ENCODE measurements at regions not wholly inside any gene's neighbourhood (a gene's known extent, or its start where the extent isn't known, plus 50 kb on each side); places are given as distances from the start of the nearest gene placed in this dataset.
"Not testable (repeated sequence)": the region's sequence is repeated elsewhere in the genome, so short reads cannot be mapped to it uniquely, and the experiment has no call there.

DNA sequence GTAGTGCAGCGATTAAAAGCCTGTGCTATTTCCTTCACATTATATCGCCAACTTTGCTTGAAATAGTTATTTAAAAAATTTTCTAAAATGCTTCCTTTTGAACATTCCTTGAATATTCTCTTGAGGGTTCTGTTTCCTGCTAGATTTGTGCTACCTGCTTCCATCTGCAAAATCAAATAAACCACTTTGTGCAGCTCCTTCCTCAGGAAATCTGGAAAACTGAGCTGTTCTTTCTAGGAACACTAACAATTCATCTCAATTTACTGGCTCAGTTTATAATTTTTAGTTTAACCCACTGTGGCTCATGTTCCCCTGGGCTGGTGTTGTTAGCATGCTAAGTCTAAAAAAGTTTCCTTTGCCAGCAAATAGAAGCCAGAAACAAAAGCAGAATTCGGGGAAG, 88.1 kb upstream of the LCORL start:
- H3K27me3 ChIP-seq (ENCODE audit: insufficient read depth, low read length): peaks cover 38% of the 10 kb centered on the region
- no peak overlapping the region for H3K4me3 ChIP-seq (ENCODE audit: low read depth, low read length)

DNA sequence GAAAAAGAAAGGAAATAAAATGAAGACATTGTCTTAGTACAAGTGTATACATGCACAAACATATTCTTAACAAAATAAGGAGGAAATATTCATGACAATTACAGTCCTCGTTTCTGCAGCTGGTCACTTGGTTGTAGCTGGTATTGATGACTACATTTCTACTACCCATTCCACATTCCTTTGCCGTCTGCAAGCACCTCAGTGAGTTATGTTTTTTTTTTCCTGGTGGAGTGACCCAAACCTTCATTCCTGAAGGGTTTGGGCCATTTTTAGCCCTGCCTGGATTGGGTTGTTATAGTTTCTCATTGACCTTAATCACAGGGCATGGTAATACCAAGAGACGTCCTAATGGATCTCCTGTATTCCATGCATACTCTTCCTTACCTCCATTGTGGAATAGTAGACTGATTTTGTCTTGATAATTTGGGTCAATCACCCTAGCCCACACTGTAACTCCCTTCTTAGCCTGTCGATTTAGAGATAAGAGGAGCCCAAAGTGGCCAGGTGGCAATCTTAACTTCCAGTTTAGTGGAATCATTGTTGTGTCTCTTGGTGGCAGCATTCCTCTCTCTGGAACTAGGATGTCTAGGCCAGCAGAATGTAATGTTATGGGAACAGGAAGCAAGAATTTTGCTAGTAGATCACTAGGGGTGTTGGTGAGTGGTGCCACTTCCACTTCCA, 86.4 kb upstream of the LCORL start:
- H3K4me1 ChIP-seq (ENCODE audit: control insufficient read depth, insufficient read depth, low read length, unreplicated experiment); H3K27ac ChIP-seq (ENCODE audit: low read depth, low read length); H2AFZ ChIP-seq (ENCODE audit: low read length, unreplicated experiment); H3K4me3 ChIP-seq (ENCODE audit: low read depth, low read length); H3K36me3 ChIP-seq (ENCODE audit: insufficient read depth, low read length); H3K79me2 ChIP-seq (ENCODE audit: control insufficient read depth, insufficient read depth, low read length, unreplicated experiment): not testable (repeated sequence)
- peaks cover 35% of the 10 kb centered on the region; the same call in 1 of the 2 replicates for H3K27me3 ChIP-seq (ENCODE audit: insufficient read depth, low read length)

More for the DNA sequence above, 88.1 kb upstream of the LCORL start:
- Histone ChIP-seq H3K79me2 (ENCODE audit: control insufficient read depth, insufficient read depth, low read length, unreplicated experiment) (no peaks in the 10 kb centered on the region), H3K4me1 (ENCODE audit: control insufficient read depth, insufficient read depth, low read length, unreplicated experiment) (no peaks in the 10 kb centered on the region), H3K36me3 (ENCODE audit: insufficient read depth, low read length) (no peaks in the 10 kb centered on the region), H3K27ac (ENCODE audit: low read depth, low read length) (no peak overlapping the region), H2AFZ (ENCODE audit: low read length, unreplicated experiment) (no peak overlapping the region)

DNA sequence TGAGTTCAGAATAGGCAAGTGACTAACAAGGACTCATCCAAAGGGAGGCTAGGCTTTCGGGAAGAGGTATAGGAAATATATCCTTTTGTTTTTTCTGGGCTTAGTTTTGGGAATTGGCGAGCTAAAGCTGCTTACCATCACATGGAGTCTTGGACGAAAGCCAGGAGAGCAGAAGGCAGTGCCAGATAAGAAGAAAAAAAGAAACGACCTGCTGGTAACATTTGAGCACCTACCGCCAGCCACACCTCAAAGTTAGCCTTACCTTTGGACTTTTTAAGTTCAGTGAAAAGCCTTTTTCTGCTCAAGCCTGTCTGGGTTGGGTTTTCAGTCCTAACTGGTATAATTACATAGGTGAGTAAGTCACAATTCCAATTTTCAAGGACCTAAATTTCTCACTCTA, 85.1 kb upstream of the LCORL start:
- H3K27ac ChIP-seq (ENCODE audit: low read depth, low read length): no peak overlapping the region
- H3K4me1 ChIP-seq (ENCODE audit: control insufficient read depth, insufficient read depth, low read length, unreplicated experiment): no peaks in the 10 kb centered on the region
- H3K27me3 ChIP-seq (ENCODE audit: insufficient read depth, low read length): peaks cover 26% of the 10 kb centered on the region; the same call in 1 of the 2 replicates
- H3K4me3 ChIP-seq (ENCODE audit: low read depth, low read length): no peak overlapping the region
- no peak overlapping the region for H2AFZ ChIP-seq (ENCODE audit: low read length, unreplicated experiment)
- no peaks in the 10 kb centered on the region for H3K36me3 ChIP-seq (ENCODE audit: insufficient read depth, low read length)
- no peaks in the 10 kb centered on the region for H3K79me2 ChIP-seq (ENCODE audit: control insufficient read depth, insufficient read depth, low read length, unreplicated experiment)

DNA sequence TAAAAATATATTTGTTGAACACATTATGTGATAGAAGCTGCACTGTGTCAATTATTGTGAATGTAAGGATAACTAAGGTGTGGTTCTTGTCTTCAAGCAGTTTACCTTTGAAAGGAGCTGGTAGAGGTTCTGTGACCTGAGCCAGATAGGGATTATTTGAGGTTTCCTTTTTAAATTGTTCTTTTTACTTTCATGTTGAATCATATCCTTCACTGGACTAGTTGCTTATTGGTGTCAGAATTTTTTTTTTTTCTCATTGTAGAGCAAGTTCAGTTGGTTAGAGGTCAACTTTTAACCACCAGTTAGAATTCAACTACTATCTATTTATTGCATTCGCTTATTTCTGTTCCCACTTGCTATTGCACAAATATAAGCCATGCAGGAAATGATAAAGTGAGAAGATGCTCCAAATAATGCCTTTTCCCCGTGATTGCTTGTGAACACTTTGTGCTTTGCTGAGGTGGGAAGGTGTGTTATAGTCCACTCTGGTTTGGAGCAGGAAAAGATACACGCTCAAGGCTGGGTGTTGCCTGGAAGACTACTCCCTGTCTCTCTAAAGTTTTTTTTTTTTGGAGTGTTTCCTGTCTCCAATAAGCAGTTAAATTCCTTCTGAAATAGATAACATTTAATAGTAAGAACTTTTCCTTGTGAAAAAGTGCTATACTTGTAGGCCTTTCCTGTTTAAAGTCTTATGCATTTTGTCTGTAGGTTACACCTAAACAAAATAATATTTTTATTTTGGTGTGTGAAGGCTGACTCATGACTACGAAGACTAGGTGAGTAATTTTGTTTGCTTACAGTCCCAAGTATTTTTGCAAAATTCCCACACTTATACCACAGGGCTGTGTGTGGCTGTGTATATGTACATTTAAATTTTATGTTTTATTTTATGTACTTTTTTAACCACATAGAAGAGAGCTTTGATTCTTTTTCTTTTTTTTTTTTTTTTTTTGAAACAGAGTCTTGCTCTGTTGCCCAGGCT, 83.8 kb upstream of the LCORL start:
- Histone ChIP-seq H2AFZ (ENCODE audit: low read length, unreplicated experiment) (no peak overlapping the region), H3K79me2 (ENCODE audit: control insufficient read depth, insufficient read depth, low read length, unreplicated experiment) (no peaks in the 10 kb centered on the region), H3K36me3 (ENCODE audit: insufficient read depth, low read length) (no peaks in the 10 kb centered on the region), H3K4me1 (ENCODE audit: control insufficient read depth, insufficient read depth, low read length, unreplicated experiment) (no peaks in the 10 kb centered on the region), H3K27me3 (ENCODE audit: insufficient read depth, low read length) (peaks cover 23% of the 10 kb centered on the region), H3K27ac (ENCODE audit: low read depth, low read length) (no peak overlapping the region), H3K4me3 (ENCODE audit: low read depth, low read length) (no peak overlapping the region)

DNA sequence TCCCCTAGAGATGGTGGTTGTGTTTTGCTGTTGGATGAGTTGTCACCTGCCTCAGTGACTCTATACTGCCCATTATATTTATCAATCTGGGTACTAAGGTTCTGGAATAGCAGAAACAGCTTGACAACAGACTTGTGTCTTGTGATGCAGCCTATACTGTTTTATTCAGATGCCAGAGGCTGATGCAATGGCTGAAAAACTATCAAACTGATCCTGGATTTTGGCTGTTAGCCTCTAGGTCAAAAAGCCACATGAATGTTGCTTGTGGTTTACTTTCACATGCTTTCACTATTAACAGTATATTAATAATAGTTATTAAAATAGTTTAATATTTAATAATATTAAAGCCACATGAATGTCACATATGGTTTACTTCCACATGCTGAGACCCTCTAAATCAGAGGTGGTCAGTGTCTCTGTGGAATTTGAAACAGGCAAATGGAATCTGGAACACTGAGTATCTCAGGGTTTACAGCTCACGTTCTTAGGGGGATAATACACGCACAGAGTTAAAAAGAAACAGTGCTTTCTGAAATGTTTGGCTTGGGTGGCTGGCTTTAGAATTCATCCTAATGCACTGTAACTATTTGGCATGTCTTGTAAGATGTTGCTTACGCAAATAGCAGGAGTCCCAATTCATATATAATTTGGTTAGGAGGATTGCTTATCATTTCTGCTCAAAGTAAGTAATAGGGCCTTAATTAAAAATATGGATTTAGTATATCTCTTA, 82.5 kb upstream of the LCORL start:
- H3K79me2 ChIP-seq (ENCODE audit: control insufficient read depth, insufficient read depth, low read length, unreplicated experiment): no peaks in the 10 kb centered on the region
- no peak overlapping the region for H3K4me3 ChIP-seq (ENCODE audit: low read depth, low read length)
- H2AFZ ChIP-seq (ENCODE audit: low read length, unreplicated experiment): no peak overlapping the region
- no peak overlapping the region for H3K27ac ChIP-seq (ENCODE audit: low read depth, low read length)
- H3K36me3 ChIP-seq (ENCODE audit: insufficient read depth, low read length): no peaks in the 10 kb centered on the region
- peaks cover 20% of the 10 kb centered on the region for H3K27me3 ChIP-seq (ENCODE audit: insufficient read depth, low read length)
- H3K4me1 ChIP-seq (ENCODE audit: control insufficient read depth, insufficient read depth, low read length, unreplicated experiment): no peaks in the 10 kb centered on the region

DNA sequence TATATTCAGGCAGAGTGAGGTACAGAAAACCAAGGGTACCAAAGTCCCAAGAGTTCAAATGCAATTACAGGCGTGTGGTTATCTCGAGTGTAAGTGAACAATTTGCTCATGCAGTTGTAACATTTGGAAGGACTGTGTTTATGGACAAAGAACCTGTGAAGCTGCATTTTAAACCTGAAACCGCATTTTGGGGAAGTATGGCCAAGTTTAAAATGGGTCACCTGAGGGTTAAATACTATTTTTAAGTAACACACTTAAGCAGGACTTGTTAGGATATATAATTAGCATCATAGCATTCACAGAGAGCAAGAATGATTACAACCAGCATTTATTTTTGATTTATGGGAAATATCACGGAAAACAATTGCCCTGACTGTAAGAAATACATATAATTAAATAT, 79.1 kb upstream of the LCORL start:
- H3K79me2 ChIP-seq (ENCODE audit: control insufficient read depth, insufficient read depth, low read length, unreplicated experiment): no peaks in the 10 kb centered on the region
- no peaks in the 10 kb centered on the region for H3K4me1 ChIP-seq (ENCODE audit: control insufficient read depth, insufficient read depth, low read length, unreplicated experiment)
- H3K4me3 ChIP-seq (ENCODE audit: low read depth, low read length): no peak overlapping the region
- no peak overlapping the region for H3K27ac ChIP-seq (ENCODE audit: low read depth, low read length)
- no peaks in the 10 kb centered on the region for H3K36me3 ChIP-seq (ENCODE audit: insufficient read depth, low read length)
- no peak overlapping the region for H2AFZ ChIP-seq (ENCODE audit: low read length, unreplicated experiment)
- peaks cover 15% of the 10 kb centered on the region; the same call in 1 of the 2 replicates for H3K27me3 ChIP-seq (ENCODE audit: insufficient read depth, low read length)

DNA sequence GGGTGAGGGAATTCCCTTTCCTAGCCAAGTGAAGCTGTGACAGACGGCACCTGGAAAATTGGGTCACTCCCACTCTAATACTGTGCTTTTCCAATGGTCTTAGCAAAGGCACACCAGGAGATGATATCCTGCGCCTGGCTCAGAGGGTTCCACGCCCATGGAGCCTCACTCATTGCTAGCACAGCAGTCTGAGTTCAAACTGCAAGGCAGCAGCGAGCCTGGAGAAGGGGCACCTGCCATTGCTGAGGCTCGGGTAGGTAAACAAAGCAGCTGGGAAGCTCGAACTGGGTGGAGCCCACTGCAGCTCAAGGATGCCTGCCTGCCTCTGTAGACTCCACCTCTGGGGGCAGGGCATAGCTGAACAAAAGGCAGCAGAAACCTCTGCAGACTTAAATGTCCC, 68.9 kb upstream of the LCORL start:
- H2AFZ ChIP-seq (ENCODE audit: low read length, unreplicated experiment); H3K36me3 ChIP-seq (ENCODE audit: insufficient read depth, low read length); H3K27ac ChIP-seq (ENCODE audit: low read depth, low read length); H3K4me3 ChIP-seq (ENCODE audit: low read depth, low read length); H3K79me2 ChIP-seq (ENCODE audit: control insufficient read depth, insufficient read depth, low read length, unreplicated experiment); H3K4me1 ChIP-seq (ENCODE audit: control insufficient read depth, insufficient read depth, low read length, unreplicated experiment); H3K27me3 ChIP-seq (ENCODE audit: insufficient read depth, low read length): not testable (repeated sequence)

DNA sequence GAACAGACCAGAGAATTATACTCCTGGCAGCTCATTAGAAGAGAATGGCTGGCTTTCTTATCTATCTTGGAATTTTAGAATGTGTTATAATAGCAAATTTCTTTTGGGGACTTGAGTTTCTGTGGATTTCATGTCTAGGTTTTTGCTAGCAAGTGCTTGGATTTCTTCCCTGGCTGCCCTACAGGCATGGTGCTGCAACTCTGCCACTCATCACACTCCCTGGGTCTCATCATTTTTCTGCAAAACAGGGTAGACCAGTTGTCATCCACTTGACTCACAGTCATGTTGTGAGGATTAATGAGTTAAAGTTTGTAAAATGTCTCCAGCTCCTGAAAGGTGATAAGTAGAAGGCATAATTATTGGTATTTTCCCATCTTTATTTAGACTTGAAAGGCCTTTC, 60.7 kb upstream of the LCORL start:
- Histone ChIP-seq H3K27ac (ENCODE audit: low read depth, low read length) (no peak overlapping the region), H3K4me3 (ENCODE audit: low read depth, low read length) (no peak overlapping the region), H3K79me2 (ENCODE audit: control insufficient read depth, insufficient read depth, low read length, unreplicated experiment) (no peaks in the 10 kb centered on the region), H3K27me3 (ENCODE audit: insufficient read depth, low read length) (peaks cover 31% of the 10 kb centered on the region), H2AFZ (ENCODE audit: low read length, unreplicated experiment) (no peak overlapping the region), H3K4me1 (ENCODE audit: control insufficient read depth, insufficient read depth, low read length, unreplicated experiment) (no peaks in the 10 kb centered on the region), H3K36me3 (ENCODE audit: insufficient read depth, low read length) (no peaks in the 10 kb centered on the region)

DNA sequence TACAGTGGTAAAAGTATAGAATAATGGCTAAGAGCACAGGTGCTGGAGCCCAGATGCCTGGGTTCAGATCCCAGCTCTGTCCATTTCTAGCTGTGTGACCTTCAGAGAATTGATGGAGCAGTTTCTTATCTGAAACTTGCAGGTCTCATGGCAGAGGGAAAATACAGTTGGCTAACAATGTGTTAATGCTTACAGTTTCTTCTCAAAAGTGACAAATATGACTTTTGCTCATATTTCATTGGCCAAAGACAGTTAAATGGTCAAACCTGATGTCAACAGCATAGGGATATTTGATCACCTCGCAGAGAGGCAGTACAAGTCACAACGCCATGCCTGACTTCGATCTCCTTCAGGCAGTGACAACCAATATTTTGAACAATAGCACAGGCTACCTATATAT, 60.2 kb upstream of the LCORL start:
- no peak overlapping the region for H3K4me3 ChIP-seq (ENCODE audit: low read depth, low read length)
- peaks cover 31% of the 10 kb centered on the region for H3K27me3 ChIP-seq (ENCODE audit: insufficient read depth, low read length)
- no peak overlapping the region for H2AFZ ChIP-seq (ENCODE audit: low read length, unreplicated experiment)
- H3K36me3 ChIP-seq (ENCODE audit: insufficient read depth, low read length): no peaks in the 10 kb centered on the region
- no peak overlapping the region for H3K27ac ChIP-seq (ENCODE audit: low read depth, low read length)
- H3K79me2 ChIP-seq (ENCODE audit: control insufficient read depth, insufficient read depth, low read length, unreplicated experiment): no peaks in the 10 kb centered on the region
- no peaks in the 10 kb centered on the region for H3K4me1 ChIP-seq (ENCODE audit: control insufficient read depth, insufficient read depth, low read length, unreplicated experiment)

DNA sequence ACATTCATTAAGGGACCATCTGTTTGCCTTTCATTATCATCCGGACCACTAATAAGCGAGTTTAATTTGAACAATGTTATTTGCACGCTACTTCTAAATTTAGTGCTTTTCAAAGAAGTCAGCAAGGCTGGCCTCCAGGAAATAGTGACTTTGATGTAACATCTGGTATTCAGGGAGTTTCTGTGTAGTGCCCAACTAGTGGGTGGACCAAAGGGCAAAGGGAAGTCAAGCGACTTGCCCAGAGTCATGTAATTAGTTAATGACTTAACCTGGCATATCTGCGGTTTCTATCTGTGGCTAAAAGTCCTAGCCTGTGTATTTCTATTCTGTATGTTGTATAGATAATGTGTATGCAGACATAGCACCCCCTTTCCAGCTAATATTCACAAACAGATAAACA, 56.3 kb upstream of the LCORL start:
- Histone ChIP-seq H2AFZ (ENCODE audit: low read length, unreplicated experiment) (no peak overlapping the region), H3K4me3 (ENCODE audit: low read depth, low read length) (no peak overlapping the region), H3K27ac (ENCODE audit: low read depth, low read length) (no peak overlapping the region), H3K79me2 (ENCODE audit: control insufficient read depth, insufficient read depth, low read length, unreplicated experiment) (no peaks in the 10 kb centered on the region), H3K36me3 (ENCODE audit: insufficient read depth, low read length) (no peaks in the 10 kb centered on the region), H3K4me1 (ENCODE audit: control insufficient read depth, insufficient read depth, low read length, unreplicated experiment) (no peaks in the 10 kb centered on the region), H3K27me3 (ENCODE audit: insufficient read depth, low read length) (peaks cover 14% of the 10 kb centered on the region)

Measured in ACC112 (cell line).